ENCODE measurements at regions not wholly inside any gene's neighbourhood (a gene's known extent, or its start where the extent isn't known, plus 50 kb on each side); places are given as distances from the start of the nearest gene placed in this dataset.
"Not testable (repeated sequence)": the region's sequence is repeated elsewhere in the genome, so short reads cannot be mapped to it uniquely, and the experiment has no call there.

DNA sequence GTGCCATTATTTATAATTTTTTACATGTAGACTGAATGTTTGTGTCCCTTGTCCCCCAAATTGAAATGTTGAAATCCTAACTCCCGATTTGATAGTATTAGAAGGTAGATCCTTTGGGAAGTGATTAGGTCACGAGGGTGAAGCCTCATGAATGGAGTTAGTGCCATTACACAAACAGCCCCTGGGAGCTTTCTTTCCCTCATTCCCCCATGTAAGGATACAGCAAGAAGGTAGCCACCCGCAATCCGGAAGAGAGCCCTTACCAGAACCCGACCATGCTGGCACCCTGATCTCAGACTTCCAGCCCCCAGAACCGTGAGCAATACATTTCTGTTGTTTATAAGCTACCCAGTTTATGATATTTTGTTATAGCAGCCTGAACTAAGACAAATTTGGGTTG is 143.2 kb downstream of the NPIPB5 start:
- no peaks in the 10 kb centered on the region; the same call in none of the 2 replicates for H3K27me3 ChIP-seq (ENCODE audit: insufficient read depth)
- H2AFZ ChIP-seq (ENCODE audit: low read depth), result no peak overlapping the region
- H3K4me1 ChIP-seq (ENCODE audit: control insufficient read depth in 1 of 2, insufficient read depth in 2 of 2, low read depth in 1 of 2, low read length in 1 of 2), result no peaks in the 10 kb centered on the region
- H3K9me2 ChIP-seq, result no peaks in the 10 kb centered on the region
- no peaks in the 10 kb centered on the region for H4K20me1 ChIP-seq (ENCODE audit: insufficient read depth)
- no peaks in the 10 kb centered on the region for H3K79me2 ChIP-seq (ENCODE audit: insufficient read depth)
- no peak overlapping the region for H3K27ac ChIP-seq (ENCODE audit: low read depth in 2 of 2, low read length in 1 of 2)
- ChIA-PET POLR2A (no interaction called here), CTCF (interaction anchor here (1.0 to 1.3 kb wide), 2 partner anchors 8 to 13 kb away, joined by 3 to 4 read pairs; no protein-coding TSS in a partner anchor)
- 42% methylated on average over 6 of the region's 6 CpGs for WGBS (ENCODE audit: low lambda C conversion rate)
- DNase-seq, result no peak
- H3F3A ChIP-seq (replicated peaks; ENCODE audit: insufficient read depth), result peaks cover 3% of the 10 kb centered on the region
- no peaks in the 10 kb centered on the region for H3K9me3 ChIP-seq
- no peaks in the 10 kb centered on the region for H3K36me3 ChIP-seq (replicated peaks in 1 of 2; ENCODE audit: control insufficient read depth in 1 of 2, insufficient read depth in 2 of 2, low read length in 1 of 2)
- no peak overlapping the region for H3K4me3 ChIP-seq (ENCODE audit: low read depth in 2 of 2, low read length in 1 of 2)
- TF ChIP-seq TEAD4 (IDR thresholded peaks at IDR 0.05; ENCODE audit: borderline replicate concordance, insufficient read depth), result no peak
- no peak for TF ChIP-seq GATA2 (CRISPR knock-in tag; IDR thresholded peaks at IDR 0.05)
- TF ChIP-seq SIN3A (IDR thresholded peaks at IDR 0.05; ENCODE audit: borderline replicate concordance, low read depth, low read length), result no peak
- no peak for TF ChIP-seq FOSL2 (IDR thresholded peaks at IDR 0.05; ENCODE audit: borderline replicate concordance, low read depth)
- no peak for TF ChIP-seq EZH2phosphoT487 (IDR thresholded peaks at IDR 0.05; ENCODE audit: borderline replicate concordance, low read depth)
- TF ChIP-seq MXI1 (IDR thresholded peaks at IDR 0.05; ENCODE audit: low read depth, low read length), result no peak
- TF ChIP-seq, protein P1, sequence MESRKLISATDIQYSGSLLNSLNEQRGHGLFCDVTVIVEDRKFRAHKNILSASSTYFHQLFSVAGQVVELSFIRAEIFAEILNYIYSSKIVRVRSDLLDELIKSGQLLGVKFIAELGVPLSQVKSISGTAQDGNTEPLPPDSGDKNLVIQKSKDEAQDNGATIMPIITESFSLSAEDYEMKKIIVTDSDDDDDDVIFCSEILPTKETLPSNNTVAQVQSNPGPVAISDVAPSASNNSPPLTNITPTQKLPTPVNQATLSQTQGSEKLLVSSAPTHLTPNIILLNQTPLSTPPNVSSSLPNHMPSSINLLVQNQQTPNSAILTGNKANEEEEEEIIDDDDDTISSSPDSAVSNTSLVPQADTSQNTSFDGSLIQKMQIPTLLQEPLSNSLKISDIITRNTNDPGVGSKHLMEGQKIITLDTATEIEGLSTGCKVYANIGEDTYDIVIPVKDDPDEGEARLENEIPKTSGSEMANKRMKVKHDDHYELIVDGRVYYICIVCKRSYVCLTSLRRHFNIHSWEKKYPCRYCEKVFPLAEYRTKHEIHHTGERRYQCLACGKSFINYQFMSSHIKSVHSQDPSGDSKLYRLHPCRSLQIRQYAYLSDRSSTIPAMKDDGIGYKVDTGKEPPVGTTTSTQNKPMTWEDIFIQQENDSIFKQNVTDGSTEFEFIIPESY (IDR thresholded peaks at IDR 0.05; ENCODE audit: borderline replicate concordance, low read depth), result no peak
- TF ChIP-seq SMC3 (IDR thresholded peaks at IDR 0.05; ENCODE audit: low read depth, low read length), result no peak
- TF ChIP-seq EP300 (IDR thresholded peaks at IDR 0.05; ENCODE audit: borderline replicate concordance in 1 of 2, low read depth in 1 of 2, low read length in 1 of 2), result no peak
- TF ChIP-seq MEF2A (IDR thresholded peaks at IDR 0.05; ENCODE audit: borderline replicate concordance, low read depth), result no peak
- TF ChIP-seq RAD21 (IDR thresholded peaks at IDR 0.05; ENCODE audit: low read length), result no peak
- TF ChIP-seq, protein P2, sequence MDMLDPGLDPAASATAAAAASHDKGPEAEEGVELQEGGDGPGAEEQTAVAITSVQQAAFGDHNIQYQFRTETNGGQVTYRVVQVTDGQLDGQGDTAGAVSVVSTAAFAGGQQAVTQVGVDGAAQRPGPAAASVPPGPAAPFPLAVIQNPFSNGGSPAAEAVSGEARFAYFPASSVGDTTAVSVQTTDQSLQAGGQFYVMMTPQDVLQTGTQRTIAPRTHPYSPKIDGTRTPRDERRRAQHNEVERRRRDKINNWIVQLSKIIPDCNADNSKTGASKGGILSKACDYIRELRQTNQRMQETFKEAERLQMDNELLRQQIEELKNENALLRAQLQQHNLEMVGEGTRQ (IDR thresholded peaks at IDR 0.05; ENCODE audit: borderline replicate concordance, low read depth, low read length), result no peak
- TF ChIP-seq NFIC (IDR thresholded peaks at IDR 0.05; ENCODE audit: borderline replicate concordance), result no peak
- no peak for TF ChIP-seq GABPA (IDR thresholded peaks at IDR 0.05; ENCODE audit: low read depth)
- no peak for TF ChIP-seq JUND (IDR thresholded peaks at IDR 0.05)
- no peak for TF ChIP-seq RCOR1 (IDR thresholded peaks at IDR 0.05; ENCODE audit: low read length)
- TF ChIP-seq YY1 (IDR thresholded peaks at IDR 0.05; ENCODE audit: low read depth), result no peak
- TF ChIP-seq, protein P3, sequence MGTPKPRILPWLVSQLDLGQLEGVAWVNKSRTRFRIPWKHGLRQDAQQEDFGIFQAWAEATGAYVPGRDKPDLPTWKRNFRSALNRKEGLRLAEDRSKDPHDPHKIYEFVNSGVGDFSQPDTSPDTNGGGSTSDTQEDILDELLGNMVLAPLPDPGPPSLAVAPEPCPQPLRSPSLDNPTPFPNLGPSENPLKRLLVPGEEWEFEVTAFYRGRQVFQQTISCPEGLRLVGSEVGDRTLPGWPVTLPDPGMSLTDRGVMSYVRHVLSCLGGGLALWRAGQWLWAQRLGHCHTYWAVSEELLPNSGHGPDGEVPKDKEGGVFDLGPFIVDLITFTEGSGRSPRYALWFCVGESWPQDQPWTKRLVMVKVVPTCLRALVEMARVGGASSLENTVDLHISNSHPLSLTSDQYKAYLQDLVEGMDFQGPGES (IDR thresholded peaks at IDR 0.05; ENCODE audit: low read depth, low read length), result no peak
- TF ChIP-seq, protein P4, sequence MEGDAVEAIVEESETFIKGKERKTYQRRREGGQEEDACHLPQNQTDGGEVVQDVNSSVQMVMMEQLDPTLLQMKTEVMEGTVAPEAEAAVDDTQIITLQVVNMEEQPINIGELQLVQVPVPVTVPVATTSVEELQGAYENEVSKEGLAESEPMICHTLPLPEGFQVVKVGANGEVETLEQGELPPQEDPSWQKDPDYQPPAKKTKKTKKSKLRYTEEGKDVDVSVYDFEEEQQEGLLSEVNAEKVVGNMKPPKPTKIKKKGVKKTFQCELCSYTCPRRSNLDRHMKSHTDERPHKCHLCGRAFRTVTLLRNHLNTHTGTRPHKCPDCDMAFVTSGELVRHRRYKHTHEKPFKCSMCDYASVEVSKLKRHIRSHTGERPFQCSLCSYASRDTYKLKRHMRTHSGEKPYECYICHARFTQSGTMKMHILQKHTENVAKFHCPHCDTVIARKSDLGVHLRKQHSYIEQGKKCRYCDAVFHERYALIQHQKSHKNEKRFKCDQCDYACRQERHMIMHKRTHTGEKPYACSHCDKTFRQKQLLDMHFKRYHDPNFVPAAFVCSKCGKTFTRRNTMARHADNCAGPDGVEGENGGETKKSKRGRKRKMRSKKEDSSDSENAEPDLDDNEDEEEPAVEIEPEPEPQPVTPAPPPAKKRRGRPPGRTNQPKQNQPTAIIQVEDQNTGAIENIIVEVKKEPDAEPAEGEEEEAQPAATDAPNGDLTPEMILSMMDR (IDR thresholded peaks at IDR 0.05), result no peak
- TF ChIP-seq, protein P5, sequence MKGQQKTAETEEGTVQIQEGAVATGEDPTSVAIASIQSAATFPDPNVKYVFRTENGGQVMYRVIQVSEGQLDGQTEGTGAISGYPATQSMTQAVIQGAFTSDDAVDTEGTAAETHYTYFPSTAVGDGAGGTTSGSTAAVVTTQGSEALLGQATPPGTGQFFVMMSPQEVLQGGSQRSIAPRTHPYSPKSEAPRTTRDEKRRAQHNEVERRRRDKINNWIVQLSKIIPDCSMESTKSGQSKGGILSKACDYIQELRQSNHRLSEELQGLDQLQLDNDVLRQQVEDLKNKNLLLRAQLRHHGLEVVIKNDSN (IDR thresholded peaks at IDR 0.05; ENCODE audit: borderline replicate concordance, low read depth), result no peak
- no peak overlapping the region for H3K9ac ChIP-seq
- H3K4me2 ChIP-seq, result no peak overlapping the region

DNA sequence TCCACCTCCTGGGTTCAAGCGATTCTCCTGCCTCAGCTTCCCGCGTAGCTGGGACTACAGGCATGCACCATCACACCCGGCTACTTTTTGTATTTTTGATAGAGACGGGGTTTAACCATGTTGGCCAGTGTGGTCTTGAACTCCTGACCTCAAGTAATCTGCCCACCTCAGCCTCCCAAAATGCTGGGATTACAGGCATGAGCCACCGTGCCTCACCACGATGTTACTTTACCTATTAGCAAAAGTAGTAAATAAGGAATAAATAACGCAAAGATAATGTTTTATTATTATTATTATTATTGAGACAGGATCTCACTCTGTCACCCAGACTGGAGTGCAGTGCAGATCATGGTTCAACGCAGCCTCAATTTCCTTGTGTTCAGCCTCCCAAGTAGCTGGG is 145.9 kb downstream of the NPIPB5 start:
- H3K27me3 ChIP-seq (ENCODE audit: insufficient read depth); H3K4me2 ChIP-seq; H3K27ac ChIP-seq (ENCODE audit: low read depth in 2 of 2, low read length in 1 of 2); H3F3A ChIP-seq (replicated peaks; ENCODE audit: insufficient read depth); H3K4me3 ChIP-seq (ENCODE audit: low read depth in 2 of 2, low read length in 1 of 2); H3K79me2 ChIP-seq (ENCODE audit: insufficient read depth); H2AFZ ChIP-seq (ENCODE audit: low read depth); POLR2A ChIA-PET; H3K4me1 ChIP-seq (ENCODE audit: control insufficient read depth in 1 of 2, insufficient read depth in 2 of 2, low read depth in 1 of 2, low read length in 1 of 2); H3K9me2 ChIP-seq; H3K36me3 ChIP-seq (replicated peaks in 1 of 2; ENCODE audit: control insufficient read depth in 1 of 2, insufficient read depth in 2 of 2, low read length in 1 of 2); CTCF ChIA-PET; H4K20me1 ChIP-seq (ENCODE audit: insufficient read depth); H3K9me3 ChIP-seq; DNase-seq; H3K9ac ChIP-seq: not testable (repeated sequence)
- WGBS (ENCODE audit: low lambda C conversion rate), result 62% methylated on average over 9 of the region's 9 CpGs

All from SK-N-SH (cell line).